T-cell (primary cell): ENCODE measurements at regions not wholly inside any gene's neighbourhood (a gene's known extent, or its start where the extent isn't known, plus 50 kb on each side); places are given as distances from the start of the nearest gene placed in this dataset.

Experiments used
- ATAC-seq, 4 experiments: fragments of 200-7000 bp in 3 of 4; fragments of 150-1000 bp in 1 of 4; cut with Tn5 transposase; replicated peaks in 1 of 4; 1 replicate in 3 of 4; 2 replicates in 1 of 4; pipeline ENCODE4 v1.10.0; 2021; ENCODE audit warnings: moderate library complexity in 3 of 4, mild to moderate bottlenecking in 2 of 4, moderate number of reproducible peaks in 1 of 4
- CTCF ChIA-PET, 2 donors: fragments of 300-600 bp; sonication (Branson Sonifier 250); formaldehyde crosslinking; loops; one replicate each; lab custom pipeline; 2022; ENCODE audit warnings: antibody characterized with exemption in 2 of 2; lab: Charles Lee
- POLR2A ChIA-PET, 2 donors: fragments of 300-600 bp; sonication (Branson Sonifier 250); formaldehyde crosslinking; loops; one replicate each; lab custom pipeline; 2022; ENCODE audit warnings: antibody characterized with exemption in 2 of 2; lab: Charles Lee
- DNase-seq, 35 experiments: peaks; one replicate each; pipeline versions ENCODE4 v3.0.0 to v3.0.0-alpha.2; 2013 to 2023
- H3K27ac ChIP-seq: one replicate; pipeline ENCODE4 v1.5.1; 2013; ENCODE audit warnings: low read length
- H3K27me3 ChIP-seq, 2 experiments: replicated peaks in 1 of 2; 1 replicate in 1 of 2; 2 replicates in 1 of 2; pipeline versions ENCODE4 v1.6.1 to v1.7.0; 2013; ENCODE audit warnings: low read length in 1 of 2, mixed read lengths in 1 of 2; ENCODE audit not compliant: control insufficient read depth in 2 of 2, insufficient read depth in 2 of 2; ENCODE audit errors: extremely low read depth in 1 of 2
- H3K36me3 ChIP-seq, 2 donors: 1 replicate in 1 of 2; 2 replicates in 1 of 2; pipeline versions ENCODE4 v1.6.1 to v1.7.0; 2013; ENCODE audit warnings: low read length in 1 of 2; ENCODE audit not compliant: control insufficient read depth in 2 of 2, insufficient read depth in 1 of 2; ENCODE audit errors: extremely low read depth in 1 of 2
- H3K4me1 ChIP-seq, 2 experiments: 1 replicate in 1 of 2; 2 replicates in 1 of 2; pipeline versions ENCODE4 v1.6.1 to v1.7.0; 2013; ENCODE audit warnings: low read length in 2 of 2, mixed read lengths in 1 of 2; ENCODE audit not compliant: insufficient read depth in 2 of 2, control insufficient read depth in 1 of 2; ENCODE audit errors: extremely low read depth in 1 of 2
- H3K4me3 ChIP-seq, 2 donors: 1 replicate in 1 of 2; 2 replicates in 1 of 2; pipeline versions ENCODE4 v1.5.1 to v1.7.0; 2013; ENCODE audit warnings: mild to moderate bottlenecking in 2 of 2, low read length in 1 of 2, moderate library complexity in 1 of 2; ENCODE audit not compliant: control insufficient read depth in 1 of 2; ENCODE audit errors: extremely low read depth in 1 of 2
- H3K9me3 ChIP-seq: 2 replicates; pipeline ENCODE4 v1.7.0; 2013
- H3K27ac Mint-ChIP-seq, 2 donors: one replicate each; pipeline ENCODE4 v1.8.0; 2020 to 2021; ENCODE audit warnings: mild to moderate bottlenecking in 2 of 2, mixed read lengths in 2 of 2
- H3K27me3 Mint-ChIP-seq, 2 donors: one replicate each; pipeline ENCODE4 v1.8.0; 2021 to 2022; ENCODE audit warnings: mixed read lengths in 2 of 2
- H3K36me3 Mint-ChIP-seq: one replicate; pipeline ENCODE4 v1.8.0; 2021; ENCODE audit warnings: mixed read lengths
- H3K4me1 Mint-ChIP-seq, 3 donors: one replicate each; pipeline ENCODE4 v1.8.0; 2020 to 2022; ENCODE audit warnings: mixed read lengths in 3 of 3, mild to moderate bottlenecking in 1 of 3
- H3K4me3 Mint-ChIP-seq, 3 donors: one replicate each; pipeline ENCODE4 v1.8.0; 2020 to 2022; ENCODE audit warnings: mild to moderate bottlenecking in 3 of 3, mixed read lengths in 3 of 3, moderate library complexity in 3 of 3
- H3K9me3 Mint-ChIP-seq, 3 donors: one replicate each; pipeline ENCODE4 v1.8.0; 2020 to 2022; ENCODE audit warnings: mixed read lengths in 3 of 3
- WGBS: methylation state at CpG from one replicate; pipeline ENCODE4 v1.1.5; 2013; ENCODE audit warnings: missing lambda C conversion rate; ENCODE audit not compliant: insufficient coverage; 5-methylcytosine and 5-hydroxymethylcytosine counted together

- H3K4me1 Mint-ChIP-seq: no peaks in the 10 kb centered on the region
- H3K4me3 ChIP-seq: no peak overlapping the region
- DNase-seq (no peak), ATAC-seq (no peak)
- no peaks in the 10 kb centered on the region for H3K9me3 ChIP-seq
- H3K9me3 Mint-ChIP-seq: no peaks in the 10 kb centered on the region
- H3K27me3 Mint-ChIP-seq: peaks cover 0 to 9% of the 10 kb centered on the region in 2 donors
- no CpG with 5 or more reads among the region's 12 CpGs for WGBS
- H3K36me3 ChIP-seq: no peaks in the 10 kb centered on the region
- ChIA-PET CTCF (no interaction called here), POLR2A (no interaction called here)
- H3K27ac ChIP-seq: no peak overlapping the region
- no peaks in the 10 kb centered on the region for H3K27me3 ChIP-seq
- no peak overlapping the region for H3K4me3 Mint-ChIP-seq
- H3K36me3 Mint-ChIP-seq: no peaks in the 10 kb centered on the region
- H3K4me1 ChIP-seq: no peaks in the 10 kb centered on the region
- no peak overlapping the region for H3K27ac Mint-ChIP-seq
Measured at GRCh38 chrX:39560271-39560670, 537.5 kb downstream of the BCOR start.

DNA sequence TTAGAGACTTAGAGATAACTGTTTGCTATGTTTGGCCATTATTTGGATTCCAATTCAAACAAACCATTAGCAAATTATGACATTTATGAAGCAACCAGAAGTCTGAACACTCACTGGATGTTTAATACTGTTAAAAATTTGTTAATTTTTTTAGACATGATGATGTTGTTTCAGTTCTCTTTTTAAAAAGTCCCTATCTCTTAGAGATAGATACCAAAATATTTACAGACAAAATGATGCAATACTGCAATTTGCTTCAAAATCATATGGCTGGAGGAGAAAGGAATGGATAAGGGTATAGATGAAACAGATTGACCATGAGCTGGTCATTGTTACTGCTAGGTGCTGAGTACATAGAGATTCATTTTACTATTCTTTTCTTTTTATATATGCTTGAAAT, 534.6 kb downstream of the BCOR start:
- Histone ChIP-seq H3K36me3 (no peaks in the 10 kb centered on the region), H3K27me3 (no peaks in the 10 kb centered on the region), H3K4me3 (no peak overlapping the region), H3K9me3 (no peaks in the 10 kb centered on the region), H3K27ac (no peak overlapping the region), H3K4me1 (no peaks in the 10 kb centered on the region)
- Mint-ChIP-seq H3K27me3 (peaks cover 0 to 18% of the 10 kb centered on the region in 2 donors), H3K4me1 (no peaks in the 10 kb centered on the region), H3K9me3 (peaks cover 0 to 4% (median 0%) of the 10 kb centered on the region in 3 donors), H3K27ac (no peak overlapping the region), H3K36me3 (no peaks in the 10 kb centered on the region), H3K4me3 (no peak overlapping the region)
- DNase-seq: no peak
- ChIA-PET POLR2A (no interaction called here), CTCF (no interaction called here)
- no peak for ATAC-seq

DNA sequence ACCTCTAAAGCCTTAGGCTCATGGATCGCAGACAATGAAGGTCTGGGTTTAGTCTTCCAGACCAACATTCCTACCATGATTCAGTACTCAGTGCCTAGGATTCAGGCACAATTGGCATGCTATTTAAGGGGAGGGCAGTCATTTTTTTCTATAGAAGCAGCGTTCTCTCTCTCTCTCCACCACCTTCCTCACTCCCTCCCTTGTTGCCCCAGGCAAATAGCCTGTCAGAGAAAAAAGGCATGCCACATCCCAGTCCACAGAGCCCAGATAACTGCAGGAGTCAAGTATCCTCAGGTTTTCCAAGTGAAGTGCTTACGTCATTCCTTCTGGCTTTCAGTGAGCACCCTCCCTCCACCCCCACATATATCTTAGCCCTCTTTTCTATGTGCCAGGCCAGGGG, 533.0 kb downstream of the BCOR start:
- H3K27ac Mint-ChIP-seq: no peak overlapping the region
- WGBS: no CpG with 5 or more reads among the region's 3 CpGs
- Histone ChIP-seq H3K9me3 (no peaks in the 10 kb centered on the region), H3K4me1 (no peaks in the 10 kb centered on the region), H3K27me3 (no peaks in the 10 kb centered on the region), H3K27ac (no peak overlapping the region), H3K4me3 (no peak overlapping the region), H3K36me3 (no peaks in the 10 kb centered on the region)
- H3K4me1 Mint-ChIP-seq: no peaks in the 10 kb centered on the region
- DNase-seq (no peak), ATAC-seq (no peak)
- no peak overlapping the region for H3K4me3 Mint-ChIP-seq
- ChIA-PET CTCF (no interaction called here), POLR2A (no interaction called here)
- peaks cover 0 to 4% (median 0%) of the 10 kb centered on the region in 3 donors for H3K9me3 Mint-ChIP-seq
- H3K27me3 Mint-ChIP-seq: peaks cover 0 to 10% of the 10 kb centered on the region in 2 donors
- H3K36me3 Mint-ChIP-seq: no peaks in the 10 kb centered on the region

DNA sequence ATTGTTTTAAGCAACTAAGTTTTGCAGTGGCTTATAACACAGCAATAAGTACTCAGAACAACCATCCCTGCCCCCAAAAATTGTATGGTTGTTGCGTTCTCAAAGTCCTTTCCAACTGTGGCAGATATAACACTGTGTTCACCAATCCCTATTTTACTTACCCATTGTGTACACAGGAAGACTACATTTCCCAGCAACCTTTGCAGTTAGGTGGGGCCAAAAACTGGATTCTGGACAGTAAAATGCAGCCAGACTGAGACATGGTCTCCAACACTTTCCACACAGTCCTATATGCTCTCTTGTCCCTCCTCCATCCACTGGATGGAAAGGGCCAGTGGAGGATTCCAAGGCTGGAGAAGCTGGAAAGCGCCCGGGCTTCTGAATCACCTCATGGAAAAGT, 523.6 kb downstream of the BCOR start:
- Histone ChIP-seq H3K36me3 (no peaks in the 10 kb centered on the region), H3K27me3 (no peaks in the 10 kb centered on the region), H3K4me3 (no peak overlapping the region), H3K4me1 (peaks cover 0 to 10% of the 10 kb centered on the region in 2 experiments), H3K27ac (no peak overlapping the region), H3K9me3 (no peaks in the 10 kb centered on the region)
- no peak overlapping the region for H3K27ac Mint-ChIP-seq
- H3K36me3 Mint-ChIP-seq: no peaks in the 10 kb centered on the region
- H3K4me3 Mint-ChIP-seq: no peak overlapping the region
- H3K4me1 Mint-ChIP-seq: peaks cover 11 to 19% (median 12%) of the 10 kb centered on the region in 3 donors
- ChIA-PET CTCF (no interaction called here), POLR2A (no interaction called here)
- ATAC-seq (no peak), DNase-seq (no peak)
- peaks cover 2 to 9% of the 10 kb centered on the region in 2 donors for H3K27me3 Mint-ChIP-seq
- no peaks in the 10 kb centered on the region for H3K9me3 Mint-ChIP-seq
- WGBS: no CpG with 5 or more reads among the region's 3 CpGs

DNA sequence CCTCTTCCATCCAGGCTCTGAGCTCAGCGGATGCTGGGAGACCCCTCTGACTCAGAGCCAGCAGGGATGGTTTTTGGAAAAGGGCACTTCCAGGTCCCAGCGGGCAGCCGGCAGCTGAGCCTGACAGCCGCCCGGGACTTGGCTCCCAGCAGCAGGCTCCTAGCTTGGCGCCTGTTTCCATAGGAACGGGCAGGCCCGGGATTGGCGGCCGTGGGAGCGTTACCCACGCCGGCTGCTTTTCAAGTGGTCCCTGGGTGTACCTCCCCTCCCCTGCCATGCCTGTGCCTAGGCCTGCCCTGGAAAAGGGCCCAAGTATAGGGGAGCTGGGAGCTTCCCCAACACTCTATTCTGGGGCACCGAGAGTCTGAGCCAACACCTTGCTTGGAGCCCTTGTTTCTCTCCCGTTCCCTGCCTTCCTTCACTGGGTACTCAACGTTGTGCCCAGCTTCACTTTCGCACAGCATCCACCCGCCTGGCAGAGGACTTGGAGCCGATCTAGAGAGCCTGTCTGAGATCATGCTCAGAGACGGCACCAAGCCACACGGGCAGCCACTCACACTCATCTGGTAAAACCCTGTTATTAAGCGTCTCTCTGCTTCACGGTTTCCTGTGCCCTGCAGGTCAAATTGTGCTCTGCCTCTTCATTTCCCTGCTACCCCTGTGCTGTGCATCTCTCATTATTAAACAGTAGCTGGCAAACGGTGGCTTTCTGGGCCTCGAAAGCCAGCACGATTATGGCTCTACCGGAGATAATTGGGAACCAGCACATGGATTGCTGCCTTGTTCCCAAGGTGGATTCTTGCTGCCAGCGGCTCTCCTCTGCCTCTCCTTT, 521.5 kb downstream of the BCOR start:
- H3K27ac Mint-ChIP-seq: no peak overlapping the region

GRCh38 chrX:39577206-39577984, 520.4 kb downstream of the BCOR start:
- ATAC-seq (no peak), DNase-seq (no peak)
- H3K4me1 Mint-ChIP-seq: peaks cover 11 to 19% (median 14%) of the 10 kb centered on the region in 3 donors
- H3K36me3 Mint-ChIP-seq: no peaks in the 10 kb centered on the region
- Histone ChIP-seq H3K9me3 (no peaks in the 10 kb centered on the region), H3K36me3 (no peaks in the 10 kb centered on the region), H3K27me3 (no peaks in the 10 kb centered on the region), H3K4me3 (no peak overlapping the region), H3K27ac (no peak overlapping the region), H3K4me1 (peaks cover 0 to 10% of the 10 kb centered on the region in 2 experiments)
- no CpG with 5 or more reads among the region's 13 CpGs for WGBS
- no peaks in the 10 kb centered on the region for H3K9me3 Mint-ChIP-seq
- POLR2A ChIA-PET: no interaction called here
- no peak overlapping the region for H3K4me3 Mint-ChIP-seq
- CTCF ChIA-PET: no interaction called here
- H3K27ac Mint-ChIP-seq: no peak overlapping the region
- H3K27me3 Mint-ChIP-seq: peaks cover 0 to 4% of the 10 kb centered on the region in 2 donors

More for the DNA sequence above, 521.5 kb downstream of the BCOR start:
- H3K36me3 ChIP-seq: no peaks in the 10 kb centered on the region
- ChIA-PET CTCF (no interaction called here), POLR2A (no interaction called here)
- Mint-ChIP-seq H3K9me3 (no peaks in the 10 kb centered on the region), H3K4me3 (no peak overlapping the region), H3K36me3 (no peaks in the 10 kb centered on the region), H3K27me3 (peaks cover 2 to 4% of the 10 kb centered on the region in 2 donors), H3K4me1 (peaks cover 11 to 19% (median 14%) of the 10 kb centered on the region in 3 donors)
- H3K4me3 ChIP-seq: no peak overlapping the region
- H3K27ac ChIP-seq: no peak overlapping the region
- no peaks in the 10 kb centered on the region for H3K9me3 ChIP-seq
- WGBS: 82% methylated on average over 12 of the region's 28 CpGs
- H3K27me3 ChIP-seq: no peaks in the 10 kb centered on the region
- DNase-seq: no peak
- H3K4me1 ChIP-seq: peaks cover 0 to 10% of the 10 kb centered on the region in 2 experiments
- ATAC-seq: no peak
